ENCODE measurements at regions not wholly inside any gene's neighbourhood (a gene's known extent, or its start where the extent isn't known, plus 50 kb on each side); places are given as distances from the start of the nearest gene placed in this dataset.
A peak's percentile ranks its signal among the peaks of the same experiment; 100 is the strongest.

DNA sequence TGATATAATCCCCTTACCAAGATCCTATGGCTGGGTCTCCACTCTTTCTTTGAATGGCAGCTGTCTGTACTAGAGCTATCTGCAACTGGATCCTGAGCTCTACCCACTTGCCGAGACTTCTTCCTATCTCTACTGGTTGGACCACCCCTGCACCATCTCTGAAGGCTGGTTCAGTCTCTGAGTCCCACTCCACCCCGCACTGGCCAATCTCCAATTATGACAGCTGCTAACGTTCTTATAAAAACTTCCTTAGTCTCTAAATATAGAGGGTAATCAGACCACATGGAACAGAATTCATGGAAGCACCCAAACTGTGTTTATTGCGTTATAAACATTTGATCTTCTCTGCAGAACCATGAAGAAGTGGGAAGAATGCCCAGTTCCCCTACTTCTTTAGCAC lies 186.6 kb upstream of the EEA1 start:
- Histone ChIP-seq H3K4me3 (no peak overlapping the region), H3K4me1 (peaks cover 0 to 56% (median 34%) of the 10 kb centered on the region in 9 donors), H3K36me3 (no peaks in the 10 kb centered on the region), H3K27ac (peak overlapping the region in 9 of 10 donors; percentile 18 to 74 (median 38)), H3K27me3 (no peaks in the 10 kb centered on the region), H3K9me3 (no peaks in the 10 kb centered on the region)
- TF ChIP-seq, protein P1, sequence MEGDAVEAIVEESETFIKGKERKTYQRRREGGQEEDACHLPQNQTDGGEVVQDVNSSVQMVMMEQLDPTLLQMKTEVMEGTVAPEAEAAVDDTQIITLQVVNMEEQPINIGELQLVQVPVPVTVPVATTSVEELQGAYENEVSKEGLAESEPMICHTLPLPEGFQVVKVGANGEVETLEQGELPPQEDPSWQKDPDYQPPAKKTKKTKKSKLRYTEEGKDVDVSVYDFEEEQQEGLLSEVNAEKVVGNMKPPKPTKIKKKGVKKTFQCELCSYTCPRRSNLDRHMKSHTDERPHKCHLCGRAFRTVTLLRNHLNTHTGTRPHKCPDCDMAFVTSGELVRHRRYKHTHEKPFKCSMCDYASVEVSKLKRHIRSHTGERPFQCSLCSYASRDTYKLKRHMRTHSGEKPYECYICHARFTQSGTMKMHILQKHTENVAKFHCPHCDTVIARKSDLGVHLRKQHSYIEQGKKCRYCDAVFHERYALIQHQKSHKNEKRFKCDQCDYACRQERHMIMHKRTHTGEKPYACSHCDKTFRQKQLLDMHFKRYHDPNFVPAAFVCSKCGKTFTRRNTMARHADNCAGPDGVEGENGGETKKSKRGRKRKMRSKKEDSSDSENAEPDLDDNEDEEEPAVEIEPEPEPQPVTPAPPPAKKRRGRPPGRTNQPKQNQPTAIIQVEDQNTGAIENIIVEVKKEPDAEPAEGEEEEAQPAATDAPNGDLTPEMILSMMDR (IDR thresholded peaks at IDR 0.05), result no peak
- DNase-seq (peak in 1 of 2 donors; percentile 53), ATAC-seq (peak in 6 of 8 donors; percentile 22 to 71 (median 44))
- intact Hi-C loops (cut with DNase I), result no loop called here
- 10 to 22% methylated on average over 4 of the region's 4 CpGs for WGBS, 2 donors

DNA sequence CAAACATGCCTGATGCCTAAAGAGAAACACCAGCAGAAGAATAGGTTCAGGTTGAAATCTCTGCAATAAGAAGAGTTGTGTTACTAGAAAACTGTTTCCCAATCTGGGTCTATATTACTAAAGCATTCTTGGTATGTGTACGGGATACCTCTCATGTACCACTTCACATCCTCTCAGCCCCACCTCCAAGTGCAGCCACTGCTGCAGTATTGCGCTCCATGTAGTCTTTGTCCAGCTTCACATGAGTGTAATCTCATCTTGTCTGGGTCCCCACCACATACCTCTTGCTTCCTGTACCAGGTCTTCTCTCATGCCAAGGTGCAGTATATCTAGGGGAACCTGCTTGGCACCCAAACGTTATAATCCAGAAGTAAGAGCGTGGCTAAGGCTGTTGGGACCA lies 187.5 kb upstream of the EEA1 start:
- 84 to 87% methylated on average over 4 of the region's 4 CpGs for WGBS, 2 donors
- Histone ChIP-seq H3K27ac (peak overlapping the region in 2 of 10 donors; percentile 73 to 74), H3K36me3 (no peaks in the 10 kb centered on the region), H3K27me3 (no peaks in the 10 kb centered on the region), H3K4me3 (no peak overlapping the region), H3K9me3 (no peaks in the 10 kb centered on the region), H3K4me1 (peaks cover 0 to 51% (median 38%) of the 10 kb centered on the region in 9 donors)
- DNase-seq, result no peak
- TF ChIP-seq, protein P1 (IDR thresholded peaks at IDR 0.05), result no peak
- ATAC-seq, result no peak
- intact Hi-C loops (cut with DNase I), result no loop called here

DNA sequence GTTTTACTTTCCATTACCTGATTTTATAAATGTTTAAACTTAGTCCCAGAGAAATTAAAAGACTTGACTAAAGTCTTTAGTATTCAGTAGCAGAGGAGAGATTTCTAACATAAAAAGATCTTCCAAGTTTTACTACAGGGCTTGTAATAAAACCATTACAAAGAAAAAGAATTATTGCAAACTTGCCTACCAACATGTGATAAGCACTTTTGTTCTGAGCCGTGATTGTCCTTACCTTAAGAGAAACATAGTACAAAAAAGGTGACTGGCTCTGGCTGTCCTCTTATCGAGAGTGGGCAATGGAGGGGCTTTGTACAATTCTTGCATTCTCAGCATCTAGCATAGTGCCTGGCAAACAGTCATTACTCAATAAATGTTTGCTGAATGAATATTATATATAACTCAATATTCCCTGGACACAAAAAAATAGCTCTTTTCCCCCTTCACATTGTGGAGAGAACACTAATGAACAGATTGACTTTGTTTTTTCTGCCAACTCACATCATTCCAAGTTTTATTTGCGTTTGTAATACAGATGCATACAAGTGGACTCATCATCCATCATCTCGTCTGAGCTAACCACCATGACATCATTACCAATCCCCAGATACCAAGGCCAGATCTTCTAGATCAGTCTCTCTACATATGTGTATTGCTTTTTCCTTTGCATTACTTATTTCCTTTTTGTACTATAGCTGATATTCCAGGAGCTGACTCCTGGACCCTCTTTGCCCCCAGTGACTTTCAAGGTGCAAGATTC lies 192.8 kb upstream of the EEA1 start:
- Histone ChIP-seq H3K27ac (peak overlapping the region in 1 of 10 donors; percentile 31), H3K36me3 (no peaks in the 10 kb centered on the region), H3K4me3 (no peak overlapping the region), H3K27me3 (no peaks in the 10 kb centered on the region), H3K4me1 (peaks cover 0 to 30% (median 7%) of the 10 kb centered on the region in 9 donors), H3K9me3 (no peaks in the 10 kb centered on the region)
- intact Hi-C loops (cut with DNase I), result loop anchor here in 2 of 10 donors (10.0 kb wide), 2 partner anchors 253 to 263 kb away; partner anchors contain the start of gene NUDT4 (in 1 of the 2)
- WGBS, 2 donors, result 73 to 74% methylated on average over 4 of the region's 4 CpGs
- ATAC-seq (no peak), DNase-seq (no peak)
- TF ChIP-seq, protein P1 (IDR thresholded peaks at IDR 0.05), result no peak

DNA sequence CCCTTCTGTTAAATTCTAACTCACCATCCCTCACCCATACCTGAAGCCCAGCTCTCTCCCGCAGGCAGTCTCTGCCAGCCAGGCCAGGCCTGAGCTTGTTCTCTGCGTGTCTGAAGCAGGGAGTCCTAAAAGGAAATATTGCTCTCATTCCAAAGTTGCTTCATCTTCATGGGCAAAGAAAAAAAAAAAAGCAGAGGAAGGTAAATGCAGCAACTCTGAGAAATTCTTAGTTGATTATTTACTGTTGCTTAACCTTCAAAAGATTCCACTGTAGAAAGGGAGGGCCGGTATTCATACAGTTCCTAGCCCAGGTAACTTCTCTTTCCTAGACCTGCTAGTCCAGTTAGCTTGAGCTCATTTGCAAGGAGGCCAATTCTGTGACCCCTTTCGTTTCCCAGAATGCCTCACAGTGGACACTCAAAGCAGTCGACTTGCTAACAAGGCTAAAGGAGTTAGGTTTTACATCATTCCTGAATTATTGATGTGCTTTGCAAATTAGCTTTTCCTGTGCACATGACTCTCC lies 193.5 kb upstream of the EEA1 start:
- Histone ChIP-seq H3K27me3 (no peaks in the 10 kb centered on the region), H3K4me3 (no peak overlapping the region), H3K9me3 (no peaks in the 10 kb centered on the region), H3K4me1 (peaks cover 0 to 37% (median 8%) of the 10 kb centered on the region in 9 donors), H3K36me3 (no peaks in the 10 kb centered on the region), H3K27ac (peak overlapping the region in 1 of 10 donors; percentile 31)
- TF ChIP-seq, protein P1 (IDR thresholded peaks at IDR 0.05), result no peak
- no peak for ATAC-seq
- 72 to 73% methylated on average over 5 of the region's 5 CpGs for WGBS, 2 donors
- intact Hi-C loops (cut with DNase I), result loop anchor here in 2 of 10 donors (10.0 kb wide), 2 partner anchors 252 to 262 kb away; partner anchors contain the start of gene NUDT4 (in 1 of the 2)
- no peak for DNase-seq

Data from heart right ventricle (tissue), 16 donors.